Vagina (tissue), 2 donors: ENCODE measurements at regions not wholly inside any gene's neighbourhood (a gene's known extent, or its start where the extent isn't known, plus 50 kb on each side); places are given as distances from the start of the nearest gene placed in this dataset.

Source experiments
- DNase-seq, 2 donors: peaks; one replicate each; pipeline ENCODE4 v3.0.0-alpha.2; 2017; ENCODE audit errors: extremely low spot score in 2 of 2
- H3K27ac ChIP-seq: fragments of 200-600 bp; sonication (generic); one replicate; pipeline ENCODE4 v1.5.1; 2019
- H3K27me3 ChIP-seq: fragments of 200-600 bp; sonication (generic); one replicate; pipeline ENCODE4 v1.5.1; 2019
- H3K36me3 ChIP-seq, 2 donors: fragments of 200-600 bp; sonication (generic); one replicate each; pipeline ENCODE4 v1.5.1; 2017 to 2019
- H3K4me1 ChIP-seq: fragments of 200-600 bp; sonication (generic); one replicate; pipeline ENCODE4 v1.5.1; 2019
- H3K4me3 ChIP-seq, 2 donors: fragments of 200-600 bp; sonication (generic); 1 replicate in 1 of 2; 2 replicates in 1 of 2; pipeline ENCODE4 v1.5.1; 2016 to 2019
- H3K9me3 ChIP-seq: fragments of 200-600 bp; sonication (generic); one replicate; pipeline ENCODE4 v1.5.1; 2019
- CTCF ChIP-seq, 3 experiments: fragments of 450-650 bp in 2 of 3; fragments of 200-600 bp in 1 of 3; sonication (generic) in 1 of 3; IDR thresholded peaks; one replicate each; pipeline ENCODE4 v1.5.1; 2017 to 2019; ENCODE audit warnings: antibody characterized with exemption in 3 of 3, mild to moderate bottlenecking in 2 of 3, moderate library complexity in 2 of 3
- POLR2A ChIP-seq, 2 donors: fragments of 450-650 bp; IDR thresholded peaks; one replicate each; pipeline ENCODE4 v1.6.1; 2017; ENCODE audit warnings: antibody characterized with exemption in 2 of 2, mild to moderate bottlenecking in 2 of 2, moderate library complexity in 2 of 2
- POLR2AphosphoS5 ChIP-seq, 2 donors: sonication (generic); formaldehyde crosslinking; IDR thresholded peaks; one replicate each; pipeline ENCODE4 v1.9.0; 2017; ENCODE audit warnings: antibody characterized with exemption in 2 of 2, mild to moderate bottlenecking in 2 of 2, low read depth in 1 of 2; ENCODE audit not compliant: insufficient read depth in 1 of 2
- intact Hi-C: fragments of 100-400 bp; cut with DNase I; formaldehyde crosslinking; loops from one replicate; pipeline ENCODE4 v1.15.1; 2023

GRCh38 chr4:3818371-3818770 is 52.2 kb downstream of the ADRA2C start:
- no peaks in the 10 kb centered on the region for H3K27me3 ChIP-seq
- no peaks in the 10 kb centered on the region for H3K9me3 ChIP-seq
- H3K27ac ChIP-seq = no peak overlapping the region
- intact Hi-C loops = no loop called here
- no peak for DNase-seq
- TF ChIP-seq CTCF (IDR thresholded peaks at IDR 0.05) = no peak
- no peak for TF ChIP-seq POLR2AphosphoS5 (IDR thresholded peaks at IDR 0.05; ENCODE audit: insufficient read depth in 1 of 2, low read depth in 1 of 2)
- TF ChIP-seq POLR2A (IDR thresholded peaks at IDR 0.05) = no peak
- H3K36me3 ChIP-seq = no peaks in the 10 kb centered on the region
- no peaks in the 10 kb centered on the region for H3K4me1 ChIP-seq
- no peak overlapping the region for H3K4me3 ChIP-seq

DNA sequence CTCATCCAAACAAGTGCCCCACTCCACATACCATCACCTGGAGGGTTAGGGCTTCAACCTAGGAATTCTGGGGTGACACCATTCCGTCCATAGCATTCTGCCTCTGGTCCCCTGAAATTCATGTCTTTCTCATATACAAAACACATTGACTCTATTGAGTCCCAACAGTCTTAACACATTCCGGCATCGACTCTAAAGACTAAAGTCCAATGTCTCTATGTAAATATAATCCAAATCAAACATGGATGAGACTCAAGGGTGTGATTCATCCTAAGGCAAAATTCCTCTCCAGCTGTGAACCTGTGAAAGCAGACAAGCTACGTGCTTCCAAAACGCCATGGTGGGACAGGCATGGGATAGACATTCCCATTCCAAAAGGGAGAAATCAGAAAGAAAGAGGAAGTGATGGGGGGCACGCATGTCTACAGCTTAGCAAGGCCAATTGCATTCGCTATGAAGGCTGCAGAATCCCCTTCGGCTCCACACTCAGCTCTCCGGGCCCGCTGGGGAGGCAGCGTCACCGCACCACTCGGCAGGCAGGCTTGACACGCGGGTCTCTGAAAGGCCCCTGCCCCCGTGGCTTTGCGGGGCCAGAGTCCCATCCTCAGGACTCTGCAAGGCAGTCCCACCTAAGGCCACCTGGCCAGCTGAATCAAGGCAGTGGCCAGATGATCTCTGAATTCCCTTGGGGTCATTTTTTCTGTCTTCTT is 53.2 kb downstream of the ADRA2C start:
- Histone ChIP-seq H3K4me3 (no peak overlapping the region), H3K4me1 (no peaks in the 10 kb centered on the region), H3K36me3 (no peaks in the 10 kb centered on the region), H3K27ac (no peak overlapping the region), H3K9me3 (no peaks in the 10 kb centered on the region), H3K27me3 (no peaks in the 10 kb centered on the region)
- DNase-seq = no peak
- TF ChIP-seq POLR2A (IDR thresholded peaks at IDR 0.05) = no peak
- no peak for TF ChIP-seq CTCF (IDR thresholded peaks at IDR 0.05)
- TF ChIP-seq POLR2AphosphoS5 (IDR thresholded peaks at IDR 0.05; ENCODE audit: insufficient read depth in 1 of 2, low read depth in 1 of 2) = no peak
- intact Hi-C loops = no loop called here

- no peak for TF ChIP-seq POLR2A (IDR thresholded peaks at IDR 0.05)
- no peak for TF ChIP-seq POLR2AphosphoS5 (IDR thresholded peaks at IDR 0.05; ENCODE audit: insufficient read depth in 1 of 2, low read depth in 1 of 2)
- no peak for TF ChIP-seq CTCF (IDR thresholded peaks at IDR 0.05)
- no peaks in the 10 kb centered on the region for H3K36me3 ChIP-seq
- no peak overlapping the region for H3K4me3 ChIP-seq
- H3K9me3 ChIP-seq = no peaks in the 10 kb centered on the region
- H3K4me1 ChIP-seq = no peaks in the 10 kb centered on the region
- no peak overlapping the region for H3K27ac ChIP-seq
- intact Hi-C loops = no loop called here
- H3K27me3 ChIP-seq = no peaks in the 10 kb centered on the region
- no peak for DNase-seq
These were observed 54.0 kb downstream of the ADRA2C start for GRCh38 chr4:3820016-3820805.

DNA sequence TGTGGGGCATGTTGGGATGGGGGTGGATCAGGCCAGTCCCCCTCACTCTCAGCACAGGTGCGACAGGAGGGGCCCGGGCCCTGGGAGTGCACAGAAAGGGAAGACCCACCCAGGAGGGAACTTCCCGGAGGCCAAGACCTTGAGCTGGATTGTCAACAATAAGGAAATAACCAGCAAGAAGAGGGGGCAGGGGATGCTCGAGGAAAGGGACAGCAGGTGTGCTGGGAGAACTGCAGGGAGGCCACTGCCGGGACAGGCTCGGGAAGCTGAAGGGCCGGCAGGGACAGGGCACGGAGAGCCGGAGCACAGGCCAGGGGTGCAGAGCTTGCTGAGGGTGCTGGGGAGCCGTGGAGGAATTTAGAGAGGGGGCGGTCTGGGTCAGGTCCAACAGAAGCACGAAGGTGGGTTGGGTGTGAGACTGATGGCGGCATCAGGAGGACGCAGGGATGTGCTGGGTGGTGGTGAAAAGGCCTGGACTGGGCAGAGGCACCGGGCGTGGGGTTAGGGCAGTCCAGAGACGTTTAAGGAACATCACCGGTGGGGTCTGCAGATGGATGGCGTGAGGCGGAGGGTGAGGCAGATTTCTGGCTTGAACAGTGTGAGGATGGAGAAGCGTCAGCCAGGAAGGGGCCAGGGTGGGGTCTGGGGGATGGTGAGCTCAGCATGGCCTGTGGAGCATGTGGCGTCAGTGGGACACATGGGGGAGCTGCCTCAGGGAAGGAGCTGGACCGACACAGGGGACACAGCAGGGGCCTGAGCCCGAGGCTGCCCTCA is 54.8 kb downstream of the ADRA2C start:
- TF ChIP-seq POLR2A (IDR thresholded peaks at IDR 0.05) (no peak), POLR2AphosphoS5 (IDR thresholded peaks at IDR 0.05; ENCODE audit: insufficient read depth in 1 of 2, low read depth in 1 of 2) (no peak), CTCF (IDR thresholded peaks at IDR 0.05) (no peak)
- no peaks in the 10 kb centered on the region for H3K27me3 ChIP-seq
- H3K4me1 ChIP-seq = no peaks in the 10 kb centered on the region
- DNase-seq = no peak
- intact Hi-C loops = no loop called here
- no peak overlapping the region for H3K4me3 ChIP-seq
- no peaks in the 10 kb centered on the region for H3K36me3 ChIP-seq
- no peak overlapping the region for H3K27ac ChIP-seq
- H3K9me3 ChIP-seq = no peaks in the 10 kb centered on the region
